ENCODE measurements at regions not wholly inside any gene's neighbourhood (a gene's known extent, or its start where the extent isn't known, plus 50 kb on each side); places are given as distances from the start of the nearest gene placed in this dataset.

- DNase-seq (ENCODE audit: insufficient read length, low spot score) (no peak), FAIRE-seq (no peak)
Measured at GRCh38 chr12:91316161-91316906, 133.7 kb upstream of the DCN start.

DNA sequence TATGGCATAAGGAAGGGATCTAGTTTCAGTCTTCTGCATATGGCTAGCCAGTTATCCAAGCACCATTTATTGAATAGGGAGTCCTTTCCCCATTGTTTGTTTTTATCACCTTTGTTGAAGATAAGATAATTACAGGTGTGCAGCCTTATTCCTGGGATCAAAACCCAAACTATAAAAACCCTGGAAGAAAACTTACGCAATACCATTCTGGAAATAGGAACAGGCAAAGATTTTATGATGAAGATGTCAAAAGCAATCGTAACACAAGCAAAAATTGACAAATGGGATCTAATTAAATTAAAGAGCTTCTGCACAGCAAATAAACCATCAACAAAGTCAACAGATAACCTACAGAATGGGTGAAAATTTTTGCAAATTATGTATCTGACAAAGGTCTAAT lies 128.5 kb upstream of the DCN start:
- FAIRE-seq, result no peak

More at GRCh38 chr12:91316161-91316906, 133.7 kb upstream of the DCN start:
- no peak for TF ChIP-seq POLR2A (IDR thresholded peaks at IDR 0.05; ENCODE audit: low read depth, low read length)

GRCh38 chr12:91309450-91309849 lies 126.8 kb upstream of the DCN start:
- DNase-seq (ENCODE audit: insufficient read length, low spot score), result no peak
- no peak for TF ChIP-seq POLR2A (IDR thresholded peaks at IDR 0.05; ENCODE audit: low read depth, low read length)
- no peak for FAIRE-seq

More for the DNA sequence above, 128.5 kb upstream of the DCN start:
- TF ChIP-seq POLR2A (IDR thresholded peaks at IDR 0.05; ENCODE audit: low read depth, low read length), result no peak
- no peak for DNase-seq (ENCODE audit: insufficient read length, low spot score)

DNA sequence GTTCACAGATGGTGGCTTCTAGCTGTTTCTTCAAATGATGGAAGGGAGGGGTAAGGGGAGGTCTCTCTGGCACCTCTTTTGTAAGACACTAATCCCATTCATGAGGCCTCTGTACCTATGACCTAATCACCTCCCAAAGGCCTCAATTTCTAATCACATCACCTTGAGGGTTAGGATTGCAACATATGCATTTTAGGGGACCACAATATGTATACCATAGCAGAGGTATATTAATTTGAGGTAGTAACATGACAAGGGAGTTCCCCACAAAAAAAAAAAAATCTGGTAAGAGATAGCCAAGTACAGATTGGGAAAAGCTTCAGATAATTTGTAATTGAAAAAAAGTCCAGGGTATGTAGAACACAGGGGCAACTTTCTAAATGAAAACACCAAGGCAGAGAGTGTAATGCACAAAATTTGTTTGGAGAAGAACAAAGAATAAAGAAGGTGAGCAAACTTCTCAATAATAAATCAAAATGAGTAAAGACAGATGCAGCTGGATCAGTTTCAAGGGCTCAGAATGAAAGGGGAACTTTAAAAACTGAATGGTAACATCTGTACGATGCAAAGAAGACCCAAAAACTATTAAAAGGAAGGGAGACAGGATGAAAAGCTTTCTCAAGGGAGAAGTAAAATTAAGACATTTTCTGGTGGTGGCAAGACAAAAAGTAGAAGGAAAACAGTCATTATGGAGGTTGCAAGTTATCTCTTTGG lies 125.5 kb upstream of the DCN start:
- TF ChIP-seq POLR2A (IDR thresholded peaks at IDR 0.05; ENCODE audit: low read depth, low read length), result no peak
- no peak for FAIRE-seq
- DNase-seq (ENCODE audit: insufficient read length, low spot score), result no peak

DNA sequence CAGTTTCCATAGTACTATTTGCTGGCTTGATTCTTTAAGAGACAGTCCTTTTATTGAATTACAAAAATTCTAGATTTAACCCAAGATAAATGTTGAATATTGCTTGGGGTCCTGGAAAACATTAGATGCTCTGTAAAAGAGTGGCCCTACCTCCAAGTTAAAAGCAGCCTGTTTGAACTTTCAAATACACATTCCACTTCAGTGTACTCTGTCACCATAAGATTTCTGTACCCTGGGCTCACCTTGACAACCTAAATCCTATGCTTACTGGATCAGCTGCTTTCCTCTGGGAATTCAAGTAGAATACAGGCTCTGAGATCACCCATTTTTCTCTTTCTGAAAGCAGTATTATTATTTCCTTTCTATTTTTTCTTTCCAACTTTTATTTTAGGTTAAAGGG lies 107.7 kb upstream of the DCN start:
- FAIRE-seq (peak; percentile 6), DNase-seq (ENCODE audit: insufficient read length, low spot score) (no peak)
- TF ChIP-seq POLR2A (IDR thresholded peaks at IDR 0.05; ENCODE audit: low read depth, low read length), result no peak

DNA sequence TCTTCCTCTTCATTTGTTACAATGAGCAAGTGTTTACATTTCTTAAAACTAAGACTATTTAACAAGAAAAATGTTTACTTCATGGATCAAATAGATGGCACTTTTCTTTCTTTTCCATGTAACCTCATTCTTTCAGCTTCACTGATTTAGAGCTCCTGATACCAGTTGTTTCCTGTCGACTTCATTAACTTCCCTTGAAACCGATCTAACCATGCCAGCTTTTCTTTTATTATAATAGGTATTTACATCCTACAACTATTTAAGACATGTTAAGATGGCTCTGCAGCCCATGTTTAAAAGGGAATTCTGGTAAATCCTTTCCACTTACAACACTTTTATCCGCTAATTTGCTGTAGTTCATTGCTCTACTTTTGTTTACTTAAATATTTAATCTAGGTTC lies 107.3 kb upstream of the DCN start:
- DNase-seq (ENCODE audit: insufficient read length, low spot score) (no peak), FAIRE-seq (no peak)
- TF ChIP-seq POLR2A (IDR thresholded peaks at IDR 0.05; ENCODE audit: low read depth, low read length), result no peak

- DNase-seq (ENCODE audit: insufficient read length, low spot score) (no peak), FAIRE-seq (no peak)
- TF ChIP-seq POLR2A (IDR thresholded peaks at IDR 0.05; ENCODE audit: low read depth, low read length), result no peak
Measured at GRCh38 chr12:91289072-91289471, 106.5 kb upstream of the DCN start.

GRCh38 chr12:91287753-91288152 lies 105.1 kb upstream of the DCN start:
- FAIRE-seq (no peak), DNase-seq (ENCODE audit: insufficient read length, low spot score) (no peak)
- no peak for TF ChIP-seq POLR2A (IDR thresholded peaks at IDR 0.05; ENCODE audit: low read depth, low read length)

- DNase-seq (ENCODE audit: insufficient read length, low spot score) (no peak), FAIRE-seq (no peak)
- no peak for TF ChIP-seq POLR2A (IDR thresholded peaks at IDR 0.05; ENCODE audit: low read depth, low read length)
Measured at GRCh38 chr12:91278126-91278525, 95.5 kb upstream of the DCN start.

DNA sequence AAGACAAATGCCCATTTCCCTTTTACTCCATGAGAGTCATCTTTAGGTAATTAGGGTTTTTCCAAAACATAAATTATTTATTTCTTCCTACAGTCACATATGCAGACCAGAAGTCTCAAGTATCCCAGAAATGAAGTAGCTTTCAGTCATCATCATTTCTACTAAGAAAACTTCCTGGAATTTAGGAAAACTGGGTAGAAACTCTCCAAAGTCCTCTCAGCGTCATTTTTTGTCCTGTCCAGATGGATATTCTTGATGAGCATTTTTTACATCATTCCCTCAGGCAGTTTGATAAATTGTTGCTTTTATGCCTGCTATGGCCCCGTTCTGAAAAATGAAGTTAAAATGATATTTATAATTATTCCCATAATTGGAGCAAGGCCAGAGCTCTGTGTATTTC lies 93.9 kb upstream of the DCN start:
- no peak for DNase-seq (ENCODE audit: insufficient read length, low spot score)
- no peak for FAIRE-seq
- TF ChIP-seq POLR2A (IDR thresholded peaks at IDR 0.05; ENCODE audit: low read depth, low read length), result no peak

- FAIRE-seq (no peak), DNase-seq (ENCODE audit: insufficient read length, low spot score) (no peak)
- no peak for TF ChIP-seq POLR2A (IDR thresholded peaks at IDR 0.05; ENCODE audit: low read depth, low read length)
Measured at GRCh38 chr12:91275321-91275720, 92.7 kb upstream of the DCN start.

- no peak for TF ChIP-seq POLR2A (IDR thresholded peaks at IDR 0.05; ENCODE audit: low read depth, low read length)
- DNase-seq (ENCODE audit: insufficient read length, low spot score) (no peak), FAIRE-seq (no peak)
Measured at GRCh38 chr12:91274916-91275315, 92.3 kb upstream of the DCN start.

DNA sequence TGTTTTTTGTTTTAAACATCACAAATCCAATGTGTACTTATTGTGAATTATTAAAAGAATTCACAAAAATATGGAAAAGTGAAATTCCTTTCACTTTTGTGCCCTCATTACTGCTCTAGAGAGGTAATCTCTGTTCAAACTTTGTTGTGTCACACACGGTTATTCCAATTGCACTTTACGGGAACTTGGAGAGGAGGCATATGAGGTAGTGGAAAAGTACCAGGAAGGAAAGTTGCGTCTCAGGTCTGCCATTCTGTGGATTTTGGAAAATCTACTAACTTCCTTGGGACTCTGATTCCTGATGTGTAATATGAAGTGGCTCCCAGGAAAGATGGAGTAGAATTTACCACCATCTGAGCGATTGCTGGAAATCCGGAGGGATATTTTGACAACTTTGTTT lies 90.9 kb upstream of the DCN start:
- no peak for TF ChIP-seq POLR2A (IDR thresholded peaks at IDR 0.05; ENCODE audit: low read depth, low read length)
- no peak for DNase-seq (ENCODE audit: insufficient read length, low spot score)
- FAIRE-seq, result no peak

DNA sequence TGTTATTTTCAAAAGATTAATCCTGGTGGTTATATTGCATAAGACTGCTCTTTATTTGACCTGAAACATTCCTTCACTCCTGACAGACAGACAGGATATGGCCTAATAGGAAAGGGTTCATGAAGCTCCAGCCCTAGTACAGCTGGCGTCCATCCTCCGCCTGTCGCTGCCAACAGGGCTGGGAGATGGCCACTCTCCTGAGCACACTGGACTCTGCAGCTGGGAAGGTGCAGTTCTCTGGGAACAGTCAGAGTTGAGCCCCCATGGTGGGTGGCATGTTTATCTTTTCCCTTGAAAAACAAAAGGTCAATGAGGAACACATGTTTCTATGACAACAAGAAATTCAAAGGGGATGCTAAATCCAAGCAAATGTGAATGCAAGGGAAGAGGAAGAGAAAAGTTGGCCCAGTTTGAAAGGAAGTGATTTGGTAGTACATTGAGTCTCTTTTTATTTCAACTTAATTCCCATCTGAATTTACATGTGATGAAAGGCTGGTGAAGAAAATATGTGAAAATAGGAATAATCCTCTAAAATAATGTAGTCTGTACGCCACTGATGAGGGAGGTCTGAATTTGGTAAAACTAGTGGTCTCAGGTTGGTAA lies 89.9 kb upstream of the DCN start:
- no peak for FAIRE-seq
- no peak for DNase-seq (ENCODE audit: insufficient read length, low spot score)
- no peak for TF ChIP-seq POLR2A (IDR thresholded peaks at IDR 0.05; ENCODE audit: low read depth, low read length)

DNA sequence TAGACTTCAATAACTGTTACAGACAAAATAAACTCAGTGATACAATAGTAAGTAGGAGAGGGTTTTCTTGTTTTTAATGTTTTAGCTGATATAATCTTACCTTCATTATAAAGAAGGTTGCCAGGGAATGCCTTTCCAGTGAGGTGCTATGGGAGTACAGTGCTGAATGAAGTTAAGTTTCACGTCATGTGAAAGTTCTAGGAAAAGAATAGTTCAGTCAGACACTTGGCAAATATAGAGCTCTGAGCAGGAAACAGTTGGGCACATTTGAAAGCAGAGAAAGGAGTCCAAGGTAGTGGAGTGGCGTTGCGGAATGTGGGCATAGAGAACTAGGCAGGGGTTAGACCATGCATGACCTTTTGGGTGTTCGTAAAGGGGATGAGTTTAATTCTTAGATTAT lies 88.6 kb upstream of the DCN start:
- no peak for TF ChIP-seq POLR2A (IDR thresholded peaks at IDR 0.05; ENCODE audit: low read depth, low read length)
- DNase-seq (ENCODE audit: insufficient read length, low spot score) (no peak), FAIRE-seq (no peak)

Measured in H54 (cell line).